ENCODE measurements at regions not wholly inside any gene's neighbourhood (a gene's known extent, or its start where the extent isn't known, plus 50 kb on each side); places are given as distances from the start of the nearest gene placed in this dataset.

- Mint-ChIP-seq H3K4me1 (no peaks in the 10 kb centered on the region), H3K36me3 (no peaks in the 10 kb centered on the region), H3K9me3 (no peaks in the 10 kb centered on the region), H3K27ac (no peak overlapping the region), H3K27me3 (ENCODE audit: low read depth in 2 of 2) (peaks cover 0 to 3% of the 10 kb centered on the region in 2 donors), H3K4me3 (no peak overlapping the region)
- no peak for TF ChIP-seq CTCF (IDR thresholded peaks at IDR 0.05)
- Histone ChIP-seq H3K4me3 (ENCODE audit: low read length) (no peak overlapping the region), H3K36me3 (ENCODE audit: control insufficient read depth, insufficient read depth, low read length) (no peaks in the 10 kb centered on the region), H3K27ac (ENCODE audit: low read length) (no peak overlapping the region), H3K4me1 (ENCODE audit: control insufficient read depth, insufficient read depth, low read length) (no peaks in the 10 kb centered on the region), H3K9me3 (ENCODE audit: control insufficient read depth, insufficient read depth, low read length) (peaks cover 5% of the 10 kb centered on the region), H3K27me3 (ENCODE audit: control insufficient read depth, insufficient read depth, low read length) (no peaks in the 10 kb centered on the region)
- ATAC-seq = no peak
- no peak for DNase-seq
- WGBS (ENCODE audit: insufficient coverage) = 90% methylated on average over 24 of the region's 24 CpGs
- intact Hi-C loops (cut with micrococcal nuclease) = no loop called here
These were observed 77.6 kb upstream of the SHH start for GRCh38 chr7:155889636-155890511.

GRCh38 chr7:155887174-155887525 lies 74.9 kb upstream of the SHH start:
- intact Hi-C loops (cut with micrococcal nuclease) = no loop called here
- Mint-ChIP-seq H3K36me3 (no peaks in the 10 kb centered on the region), H3K27ac (no peak overlapping the region), H3K4me3 (no peak overlapping the region), H3K4me1 (no peaks in the 10 kb centered on the region), H3K9me3 (no peaks in the 10 kb centered on the region), H3K27me3 (ENCODE audit: low read depth in 2 of 2) (peaks cover 0 to 3% of the 10 kb centered on the region in 2 donors)
- WGBS (ENCODE audit: insufficient coverage) = 88% methylated on average over 10 of the region's 11 CpGs
- no peak overlapping the region for H3K27ac ChIP-seq (ENCODE audit: low read length)
- ATAC-seq = no peak
- no peaks in the 10 kb centered on the region for H3K27me3 ChIP-seq (ENCODE audit: control insufficient read depth, insufficient read depth, low read length)
- peaks cover 3% of the 10 kb centered on the region for H3K9me3 ChIP-seq (ENCODE audit: control insufficient read depth, insufficient read depth, low read length)
- no peaks in the 10 kb centered on the region for H3K4me1 ChIP-seq (ENCODE audit: control insufficient read depth, insufficient read depth, low read length)
- H3K4me3 ChIP-seq (ENCODE audit: low read length) = no peak overlapping the region
- TF ChIP-seq CTCF (IDR thresholded peaks at IDR 0.05) = no peak
- H3K36me3 ChIP-seq (ENCODE audit: control insufficient read depth, insufficient read depth, low read length) = no peaks in the 10 kb centered on the region
- no peak for DNase-seq

- no peaks in the 10 kb centered on the region for H3K36me3 ChIP-seq (ENCODE audit: control insufficient read depth, insufficient read depth, low read length)
- Mint-ChIP-seq H3K9me3 (no peaks in the 10 kb centered on the region), H3K27me3 (ENCODE audit: low read depth in 2 of 2) (peaks cover 0 to 3% of the 10 kb centered on the region in 2 donors), H3K4me3 (no peak overlapping the region), H3K4me1 (no peaks in the 10 kb centered on the region), H3K36me3 (no peaks in the 10 kb centered on the region), H3K27ac (no peak overlapping the region)
- H3K9me3 ChIP-seq (ENCODE audit: control insufficient read depth, insufficient read depth, low read length) = no peaks in the 10 kb centered on the region
- no peak for DNase-seq
- WGBS (ENCODE audit: insufficient coverage) = 88% methylated on average over 37 of the region's 37 CpGs
- no peaks in the 10 kb centered on the region for H3K27me3 ChIP-seq (ENCODE audit: control insufficient read depth, insufficient read depth, low read length)
- no peak for ATAC-seq
- intact Hi-C loops (cut with micrococcal nuclease) = no loop called here
- TF ChIP-seq CTCF (IDR thresholded peaks at IDR 0.05) = no peak
- no peaks in the 10 kb centered on the region for H3K4me1 ChIP-seq (ENCODE audit: control insufficient read depth, insufficient read depth, low read length)
- no peak overlapping the region for H3K4me3 ChIP-seq (ENCODE audit: low read length)
- no peak overlapping the region for H3K27ac ChIP-seq (ENCODE audit: low read length)
These were observed 74.3 kb upstream of the SHH start for GRCh38 chr7:155886391-155887173.

Data from natural killer cell (primary cell).